CD4-positive, alpha-beta T cell treated with Interferon alpha-2 for 1 hour (primary cell): ENCODE measurements at regions not wholly inside any gene's neighbourhood (a gene's known extent, or its start where the extent isn't known, plus 50 kb on each side); places are given as distances from the start of the nearest gene placed in this dataset.
"Not testable (repeated sequence)": the region's sequence is repeated elsewhere in the genome, so short reads cannot be mapped to it uniquely, and the experiment has no call there.

ENCODE experiments used
- DNase-seq, 2 donors: peaks; one replicate each; pipeline ENCODE4 v3.0.0-alpha.2; 2020 to 2022

- no peak for DNase-seq
These were observed 377.1 kb upstream of the ADGRL3 start for GRCh38 chr4:60822986-60823385.

GRCh38 chr4:60840020-60840419 lies 360.1 kb upstream of the ADGRL3 start:
- no peak for DNase-seq

GRCh38 chr4:60846678-60847077 lies 353.4 kb upstream of the ADGRL3 start:
- no peak for DNase-seq

- no peak for DNase-seq
These were observed 352.5 kb upstream of the ADGRL3 start for GRCh38 chr4:60847614-60848013.

- no peak for DNase-seq
These were observed 342.9 kb upstream of the ADGRL3 start for GRCh38 chr4:60857130-60857753.

- DNase-seq: no peak
These were observed 336.7 kb upstream of the ADGRL3 start for GRCh38 chr4:60863442-60863841.

GRCh38 chr4:60865273-60865672 lies 334.9 kb upstream of the ADGRL3 start:
- no peak for DNase-seq

- no peak for DNase-seq
These were observed 331.7 kb upstream of the ADGRL3 start for GRCh38 chr4:60868232-60868960.

- no peak for DNase-seq
These were observed 320.9 kb upstream of the ADGRL3 start for GRCh38 chr4:60879135-60879701.

GRCh38 chr4:60884587-60884986 lies 315.5 kb upstream of the ADGRL3 start:
- DNase-seq: no peak

GRCh38 chr4:60885011-60885410 lies 315.1 kb upstream of the ADGRL3 start:
- no peak for DNase-seq

- DNase-seq: no peak
These were observed 309.4 kb upstream of the ADGRL3 start for GRCh38 chr4:60890743-60891142.

GRCh38 chr4:60891947-60892346 lies 308.2 kb upstream of the ADGRL3 start:
- no peak for DNase-seq

GRCh38 chr4:60897415-60897814 lies 302.7 kb upstream of the ADGRL3 start:
- no peak for DNase-seq

- no peak for DNase-seq
These were observed 295.0 kb upstream of the ADGRL3 start for GRCh38 chr4:60905162-60905561.

GRCh38 chr4:60911127-60911526 lies 289.0 kb upstream of the ADGRL3 start:
- DNase-seq: no peak

GRCh38 chr4:60913002-60913401 lies 287.1 kb upstream of the ADGRL3 start:
- DNase-seq: no peak

GRCh38 chr4:60913671-60914070 lies 286.5 kb upstream of the ADGRL3 start:
- no peak for DNase-seq

- not testable (repeated sequence) for DNase-seq
These were observed 278.4 kb upstream of the ADGRL3 start for GRCh38 chr4:60921735-60922134.

- DNase-seq: no peak
These were observed 277.1 kb upstream of the ADGRL3 start for GRCh38 chr4:60923075-60923474.

- no peak for DNase-seq
These were observed 273.5 kb upstream of the ADGRL3 start for GRCh38 chr4:60926624-60927023.

GRCh38 chr4:60930866-60931265 lies 269.3 kb upstream of the ADGRL3 start:
- no peak for DNase-seq

- no peak for DNase-seq
These were observed 265.4 kb upstream of the ADGRL3 start for GRCh38 chr4:60934566-60935295.

GRCh38 chr4:60938181-60938580 lies 261.9 kb upstream of the ADGRL3 start:
- DNase-seq: no peak
